ENCODE measurements at regions not wholly inside any gene's neighbourhood (a gene's known extent, or its start where the extent isn't known, plus 50 kb on each side); places are given as distances from the start of the nearest gene placed in this dataset.

DNA sequence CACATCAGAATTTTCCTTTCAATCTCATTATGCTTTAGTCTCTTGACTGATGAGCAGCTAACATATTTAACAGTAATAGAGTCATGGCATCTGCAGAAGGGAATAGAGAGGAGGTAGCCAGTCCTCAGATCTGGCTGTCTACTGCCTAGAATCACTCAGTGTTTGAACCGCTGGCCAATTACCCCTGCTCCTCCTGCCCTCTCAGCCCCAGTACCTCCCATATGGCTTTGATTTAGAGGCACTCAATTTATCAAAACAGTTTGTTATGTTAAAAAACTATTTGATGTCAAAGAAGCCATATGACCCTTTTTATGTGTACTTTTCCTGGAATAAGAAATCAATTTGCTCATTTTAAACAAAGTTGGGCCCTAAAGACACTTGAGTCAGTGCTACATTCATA lies 355.2 kb downstream of the CMPK2 start:
- TF ChIP-seq, protein P1, sequence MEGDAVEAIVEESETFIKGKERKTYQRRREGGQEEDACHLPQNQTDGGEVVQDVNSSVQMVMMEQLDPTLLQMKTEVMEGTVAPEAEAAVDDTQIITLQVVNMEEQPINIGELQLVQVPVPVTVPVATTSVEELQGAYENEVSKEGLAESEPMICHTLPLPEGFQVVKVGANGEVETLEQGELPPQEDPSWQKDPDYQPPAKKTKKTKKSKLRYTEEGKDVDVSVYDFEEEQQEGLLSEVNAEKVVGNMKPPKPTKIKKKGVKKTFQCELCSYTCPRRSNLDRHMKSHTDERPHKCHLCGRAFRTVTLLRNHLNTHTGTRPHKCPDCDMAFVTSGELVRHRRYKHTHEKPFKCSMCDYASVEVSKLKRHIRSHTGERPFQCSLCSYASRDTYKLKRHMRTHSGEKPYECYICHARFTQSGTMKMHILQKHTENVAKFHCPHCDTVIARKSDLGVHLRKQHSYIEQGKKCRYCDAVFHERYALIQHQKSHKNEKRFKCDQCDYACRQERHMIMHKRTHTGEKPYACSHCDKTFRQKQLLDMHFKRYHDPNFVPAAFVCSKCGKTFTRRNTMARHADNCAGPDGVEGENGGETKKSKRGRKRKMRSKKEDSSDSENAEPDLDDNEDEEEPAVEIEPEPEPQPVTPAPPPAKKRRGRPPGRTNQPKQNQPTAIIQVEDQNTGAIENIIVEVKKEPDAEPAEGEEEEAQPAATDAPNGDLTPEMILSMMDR (IDR thresholded peaks at IDR 0.05 in 4 of 5, conservative IDR thresholded peaks at IDR 0.05 in 1 of 5), result no peak
- TF ChIP-seq POLR2A (IDR thresholded peaks at IDR 0.05), result no peak

All from gastrocnemius medialis (tissue), 4 donors.